ENCODE measurements at regions not wholly inside any gene's neighbourhood (a gene's known extent, or its start where the extent isn't known, plus 50 kb on each side); places are given as distances from the start of the nearest gene placed in this dataset.
"Not testable (repeated sequence)": the region's sequence is repeated elsewhere in the genome, so short reads cannot be mapped to it uniquely, and the experiment has no call there.

GRCh38 chr15:21724988-21725387 lies 152.5 kb downstream of the POTEB start:
- TF ChIP-seq CTCF (conservative IDR thresholded peaks at IDR 0.05; ENCODE audit: low read depth, low read length); EZH2 (IDR thresholded peaks at IDR 0.05; ENCODE audit: low read length, unreplicated experiment): not testable (repeated sequence)

Data from PC-3 (cell line).